IMR-90 (cell line): ENCODE measurements at regions not wholly inside any gene's neighbourhood (a gene's known extent, or its start where the extent isn't known, plus 50 kb on each side); places are given as distances from the start of the nearest gene placed in this dataset.

Experiments used
- ATAC-seq: fragments of 200-7000 bp; cut with Tn5 transposase; 2 replicates; pipeline ENCODE4 v1.9.1; 2020; ENCODE audit warnings: low read depth, mild to moderate bottlenecking, moderate library complexity
- BruUV-seq: library from RNA; stranded (reverse); fragments of 400-500 nt; replicated peaks from 2 replicates; lab custom pipeline; 2021; lab: Mats Ljungman, UMichigan
- CTCF ChIA-PET: fragments of 300-600 bp; formaldehyde crosslinking; extraction: SDS; loops from one replicate; lab custom pipeline; 2021; ENCODE audit warnings: antibody characterized with exemption; lab: Yijun Ruan, JAX
- POLR2A ChIA-PET: fragments of 300-600 bp; sonication (Branson Sonifier 250); formaldehyde crosslinking; loops from one replicate; lab custom pipeline; 2022; ENCODE audit warnings: antibody characterized with exemption; ENCODE audit not compliant: unreplicated experiment; lab: Charles Lee
- DNase-seq: peaks from one replicate; pipeline ENCODE4 v3.0.0; 2013
- H2AFZ ChIP-seq: replicated peaks from 2 replicates; pipeline ENCODE3; 2013; ENCODE audit warnings: low read length, mild to moderate bottlenecking; ENCODE audit not compliant: poor library complexity
- H2AK5ac ChIP-seq: 2 replicates; pipeline ENCODE4 v1.6.1; 2013; ENCODE audit warnings: low read depth, low read length, inconsistent platforms
- H2AK9ac ChIP-seq: replicated peaks from 2 replicates; pipeline ENCODE3; 2013; ENCODE audit warnings: mild to moderate bottlenecking, low read depth, low read length, moderate library complexity; ENCODE audit not compliant: poor library complexity
- H2BK120ac ChIP-seq: 2 replicates; pipeline ENCODE4 v1.6.1; 2013; ENCODE audit warnings: low read depth, low read length, inconsistent platforms
- H2BK15ac ChIP-seq: 3 replicates; pipeline ENCODE4 v1.6.1; 2013; ENCODE audit warnings: low read depth, low read length, inconsistent platforms
- H2BK20ac ChIP-seq: 2 replicates; pipeline ENCODE4 v1.6.1; 2013; ENCODE audit warnings: low read depth, mild to moderate bottlenecking, inconsistent platforms, low read length, moderate library complexity
- H2BK5ac ChIP-seq: 2 replicates; pipeline ENCODE4 v1.6.1; 2013; ENCODE audit warnings: mild to moderate bottlenecking, low read depth, low read length, inconsistent platforms; ENCODE audit not compliant: poor library complexity, severe bottlenecking
- H3K14ac ChIP-seq: replicated peaks from 2 replicates; pipeline ENCODE4 v1.6.1; 2013; ENCODE audit warnings: low read depth, low read length, inconsistent platforms
- H3K18ac ChIP-seq: 2 replicates; pipeline ENCODE4 v1.6.1; 2013; ENCODE audit warnings: low read depth, low read length, control low read depth
- H3K23ac ChIP-seq: 2 replicates; pipeline ENCODE4 v1.6.1; 2013; ENCODE audit warnings: low read depth, low read length, inconsistent platforms
- H3K27ac ChIP-seq: 2 replicates; pipeline ENCODE4 v1.5.1; 2013; ENCODE audit warnings: mild to moderate bottlenecking, control low read depth, low read length; ENCODE audit not compliant: insufficient read depth
- H3K27me3 ChIP-seq: 2 replicates; pipeline ENCODE4 v1.6.1; 2013; ENCODE audit warnings: low read length; ENCODE audit not compliant: control insufficient read depth, insufficient read depth
- H3K36me3 ChIP-seq: 2 replicates; pipeline ENCODE4 v1.6.1; 2013; ENCODE audit warnings: low read length, mixed read lengths; ENCODE audit not compliant: control insufficient read depth, insufficient read depth
- H3K4ac ChIP-seq: 2 replicates; pipeline ENCODE4 v1.6.1; 2013; ENCODE audit warnings: low read depth, low read length, inconsistent platforms
- H3K4me1 ChIP-seq: 2 replicates; pipeline ENCODE4 v1.6.1; 2013; ENCODE audit warnings: low read length, mixed read lengths; ENCODE audit not compliant: control insufficient read depth, insufficient read depth
- H3K4me2 ChIP-seq: 2 replicates; pipeline ENCODE4 v1.6.1; 2013; ENCODE audit warnings: low read depth, mild to moderate bottlenecking, control low read depth, low read length, moderate library complexity
- H3K4me3 ChIP-seq: 2 replicates; pipeline ENCODE4 v1.5.1; 2013; ENCODE audit warnings: low read depth, mild to moderate bottlenecking, control low read depth, low read length, moderate library complexity; ENCODE audit not compliant: insufficient read depth
- H3K56ac ChIP-seq: 2 replicates; pipeline ENCODE4 v1.6.1; 2013; ENCODE audit warnings: low read length, inconsistent platforms; ENCODE audit not compliant: insufficient read depth; ENCODE audit errors: extremely low read depth
- H3K79me1 ChIP-seq, 2 experiments: 2 replicates each; pipeline ENCODE4 v1.6.1; 2013; ENCODE audit warnings: low read length in 2 of 2, inconsistent platforms in 1 of 2, low read depth in 1 of 2
- H3K9ac ChIP-seq: 2 replicates; pipeline ENCODE4 v1.6.1; 2013; ENCODE audit warnings: low read depth, low read length, control low read depth
- H3K9me1 ChIP-seq: 2 replicates; pipeline ENCODE4 v1.6.1; 2013; ENCODE audit warnings: low read length, inconsistent platforms; ENCODE audit not compliant: insufficient read depth
- H3K9me3 ChIP-seq: 2 replicates; pipeline ENCODE4 v1.6.1; 2013; ENCODE audit warnings: low read length; ENCODE audit not compliant: control insufficient read depth, insufficient read depth
- H4K20me1 ChIP-seq: 2 replicates; pipeline ENCODE4 v1.6.1; 2013; ENCODE audit warnings: low read length, inconsistent platforms; ENCODE audit not compliant: insufficient read depth
- H4K5ac ChIP-seq: 2 replicates; pipeline ENCODE4 v1.6.1; 2013; ENCODE audit warnings: mild to moderate bottlenecking, low read depth, low read length, control low read depth
- H4K8ac ChIP-seq, 2 experiments: 2 replicates each; pipeline ENCODE4 v1.6.1; 2013; ENCODE audit warnings: low read depth in 2 of 2, low read length in 2 of 2, control low read depth in 1 of 2, inconsistent platforms in 1 of 2
- H4K91ac ChIP-seq: 2 replicates; pipeline ENCODE4 v1.6.1; 2013; ENCODE audit warnings: low read depth, low read length, inconsistent platforms; ENCODE audit not compliant: insufficient read depth
- MAZ ChIP-seq: IDR thresholded peaks from 2 replicates; pipeline ENCODE4 v1.6.1; 2012; ENCODE audit warnings: low read depth, mild to moderate bottlenecking, low read length, improper control_type of control experiment, moderate library complexity, borderline replicate concordance
- WGBS, 2 experiments: methylation state at CpG; one replicate each; pipeline versions ENCODE4 v1.1.5 to v1.1.7; 2013; ENCODE audit warnings: missing lambda C conversion rate in 2 of 2; ENCODE audit not compliant: insufficient read length in 1 of 2; ENCODE audit errors: extremely low coverage in 2 of 2; 5-methylcytosine and 5-hydroxymethylcytosine counted together
- dilution Hi-C: fragments of 300-500 bp; cut with HindIII; formaldehyde crosslinking; loops from one replicate; pipeline ENCODE4 v1.14.3; 2018; ENCODE audit warnings: low sequenced_read_pairs; ENCODE audit not compliant: unreplicated experiment
- in situ Hi-C: fragments of 300-500 bp; cut with MboI; formaldehyde crosslinking; loops from 3 replicates; pipeline ENCODE4 v1.14.3; 2019; ENCODE audit warnings: low sequenced_read_pairs, inconsistent platforms, mixed read lengths
- intact Hi-C: fragments of 100-400 bp; cut with micrococcal nuclease; formaldehyde crosslinking; loops from 2 replicates; pipeline ENCODE4 v1.10.0; 2022
- TF ChIP-seq, protein P1 (sequence below): fragments of 150-350 bp; IDR thresholded peaks from 2 replicates; pipeline ENCODE4 v1.6.1; 2016; ENCODE audit warnings: low read depth, mild to moderate bottlenecking, low read length, moderate library complexity, borderline replicate concordance

DNA sequence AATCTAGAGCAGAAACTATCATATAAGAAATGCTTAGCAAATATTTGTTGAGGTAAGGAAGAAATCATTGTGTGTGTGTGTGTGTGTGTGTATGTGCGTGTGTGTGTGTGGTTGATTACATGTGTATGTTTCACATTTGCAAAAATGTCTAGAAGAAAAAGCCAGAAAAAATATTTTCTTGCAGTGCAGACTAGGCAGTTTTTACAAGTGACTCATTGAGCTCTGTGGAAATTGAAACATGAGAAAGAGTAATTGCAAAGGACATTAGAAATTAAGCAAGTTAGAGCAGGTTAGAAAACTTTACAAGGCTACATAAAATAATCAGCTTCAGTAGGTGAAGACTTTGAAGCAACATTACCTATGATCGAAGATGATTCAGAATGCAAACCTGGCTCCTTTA, 669.0 kb upstream of the EYS start:
- Histone ChIP-seq H4K20me1 (no peaks in the 10 kb centered on the region), H3K14ac (no peak overlapping the region), H3K4me1 (no peaks in the 10 kb centered on the region), H3K18ac (no peak overlapping the region), H2BK120ac (no peak overlapping the region), H4K5ac (no peak overlapping the region), H2BK5ac (no peak overlapping the region), H2AK5ac (no peak overlapping the region), H3K4me3 (no peak overlapping the region), H3K23ac (no peak overlapping the region), H2AK9ac (no peak overlapping the region), H3K27ac (no peak overlapping the region), H3K79me1 (no peaks in the 10 kb centered on the region), H3K56ac (no peak overlapping the region), H3K4me2 (no peak overlapping the region), H3K9me3 (peaks cover 5% of the 10 kb centered on the region), H3K4ac (no peak overlapping the region), H2BK20ac (no peak overlapping the region), H2BK15ac (no peak overlapping the region), H3K36me3 (no peaks in the 10 kb centered on the region), H4K91ac (no peak overlapping the region), H3K9ac (no peak overlapping the region), H3K9me1 (no peaks in the 10 kb centered on the region), H3K27me3 (no peaks in the 10 kb centered on the region), H4K8ac (no peak overlapping the region), H2AFZ (no peak overlapping the region)
- ChIA-PET POLR2A (no interaction called here), CTCF (no interaction called here)
- dilution Hi-C loops (no loop called here), intact Hi-C loops (no loop called here), in situ Hi-C loops (no loop called here)
- BruUV-seq = no TSS peak
- DNase-seq (no peak), ATAC-seq (no peak)
- TF ChIP-seq MAZ = no peak
- TF ChIP-seq, protein P1, sequence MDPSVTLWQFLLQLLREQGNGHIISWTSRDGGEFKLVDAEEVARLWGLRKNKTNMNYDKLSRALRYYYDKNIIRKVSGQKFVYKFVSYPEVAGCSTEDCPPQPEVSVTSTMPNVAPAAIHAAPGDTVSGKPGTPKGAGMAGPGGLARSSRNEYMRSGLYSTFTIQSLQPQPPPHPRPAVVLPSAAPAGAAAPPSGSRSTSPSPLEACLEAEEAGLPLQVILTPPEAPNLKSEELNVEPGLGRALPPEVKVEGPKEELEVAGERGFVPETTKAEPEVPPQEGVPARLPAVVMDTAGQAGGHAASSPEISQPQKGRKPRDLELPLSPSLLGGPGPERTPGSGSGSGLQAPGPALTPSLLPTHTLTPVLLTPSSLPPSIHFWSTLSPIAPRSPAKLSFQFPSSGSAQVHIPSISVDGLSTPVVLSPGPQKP = no peak
- no CpG with 5 or more reads among the region's 2 CpGs for whole genome bisulfite sequencing, 2 experiments
